Endothelial cell (in vitro differentiated cells): ENCODE measurements at regions not wholly inside any gene's neighbourhood (a gene's known extent, or its start where the extent isn't known, plus 50 kb on each side); places are given as distances from the start of the nearest gene placed in this dataset.

ENCODE experiments used
- DNase-seq: peaks from one replicate; pipeline ENCODE4 v3.0.0; 2021; ENCODE audit warnings: low spot score
- H3K27ac Mint-ChIP-seq: one replicate; pipeline ENCODE4 v1.8.0; 2021; ENCODE audit warnings: mixed read lengths, inconsistent platforms; ENCODE audit not compliant: unreplicated experiment
- H3K27me3 Mint-ChIP-seq: one replicate; pipeline ENCODE4 v1.8.0; 2021; ENCODE audit warnings: mild to moderate bottlenecking, moderate library complexity, mixed read lengths, inconsistent platforms; ENCODE audit not compliant: unreplicated experiment
- H3K36me3 Mint-ChIP-seq: one replicate; pipeline ENCODE4 v1.8.0; 2021; ENCODE audit warnings: mild to moderate bottlenecking, low read depth, mixed read lengths, inconsistent platforms; ENCODE audit not compliant: unreplicated experiment
- H3K4me1 Mint-ChIP-seq: one replicate; pipeline ENCODE4 v1.8.0; 2021; ENCODE audit warnings: mild to moderate bottlenecking, mixed read lengths, inconsistent platforms; ENCODE audit not compliant: unreplicated experiment
- H3K4me3 Mint-ChIP-seq: one replicate; pipeline ENCODE4 v1.8.0; 2021; ENCODE audit warnings: mild to moderate bottlenecking, mixed read lengths, inconsistent platforms; ENCODE audit not compliant: unreplicated experiment
- H3K9me3 Mint-ChIP-seq: one replicate; pipeline ENCODE4 v1.8.0; 2021; ENCODE audit warnings: mixed read lengths, inconsistent platforms; ENCODE audit not compliant: unreplicated experiment
- TF ChIP-seq, protein P1 (sequence below): fragments of 200-600 bp; sonication (generic); IDR thresholded peaks from one replicate; pipeline ENCODE4 v1.5.0; 2021; ENCODE audit warnings: antibody characterized with exemption; ENCODE audit not compliant: unreplicated experiment

DNA sequence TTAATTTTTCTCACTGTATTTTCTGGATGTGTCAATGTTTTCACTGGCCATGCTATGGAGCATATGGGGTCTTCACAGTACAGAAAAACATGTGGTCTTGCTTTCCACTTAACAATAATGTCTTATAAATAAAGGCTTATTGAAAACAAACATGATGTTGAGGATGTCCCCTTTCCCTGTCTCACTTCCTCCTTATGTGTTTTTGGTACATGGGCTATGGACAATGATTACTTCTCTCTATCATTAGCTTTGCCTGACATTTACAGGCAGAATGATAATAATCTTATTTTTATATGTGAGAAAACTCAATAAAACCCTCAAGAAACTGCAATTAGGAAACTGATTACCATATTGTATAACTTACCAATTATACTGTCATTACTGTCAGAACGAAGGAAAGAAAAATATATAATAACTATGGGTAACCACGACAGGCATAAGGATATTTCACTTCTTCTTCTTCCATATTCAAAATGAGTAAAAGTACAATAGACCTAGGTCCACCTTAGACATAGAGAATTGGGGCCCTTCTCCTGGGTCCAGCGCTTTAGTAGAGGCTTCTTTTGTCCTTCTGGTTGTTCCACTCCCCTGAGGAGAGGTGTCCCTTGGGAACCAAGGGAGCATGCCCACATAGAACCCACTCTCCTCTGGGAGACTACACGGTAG lies 375.0 kb downstream of the MAN2A1 start:
- no peak overlapping the region for H3K27ac Mint-ChIP-seq
- no peaks in the 10 kb centered on the region for H3K27me3 Mint-ChIP-seq
- DNase-seq, result no peak
- TF ChIP-seq, protein P1, sequence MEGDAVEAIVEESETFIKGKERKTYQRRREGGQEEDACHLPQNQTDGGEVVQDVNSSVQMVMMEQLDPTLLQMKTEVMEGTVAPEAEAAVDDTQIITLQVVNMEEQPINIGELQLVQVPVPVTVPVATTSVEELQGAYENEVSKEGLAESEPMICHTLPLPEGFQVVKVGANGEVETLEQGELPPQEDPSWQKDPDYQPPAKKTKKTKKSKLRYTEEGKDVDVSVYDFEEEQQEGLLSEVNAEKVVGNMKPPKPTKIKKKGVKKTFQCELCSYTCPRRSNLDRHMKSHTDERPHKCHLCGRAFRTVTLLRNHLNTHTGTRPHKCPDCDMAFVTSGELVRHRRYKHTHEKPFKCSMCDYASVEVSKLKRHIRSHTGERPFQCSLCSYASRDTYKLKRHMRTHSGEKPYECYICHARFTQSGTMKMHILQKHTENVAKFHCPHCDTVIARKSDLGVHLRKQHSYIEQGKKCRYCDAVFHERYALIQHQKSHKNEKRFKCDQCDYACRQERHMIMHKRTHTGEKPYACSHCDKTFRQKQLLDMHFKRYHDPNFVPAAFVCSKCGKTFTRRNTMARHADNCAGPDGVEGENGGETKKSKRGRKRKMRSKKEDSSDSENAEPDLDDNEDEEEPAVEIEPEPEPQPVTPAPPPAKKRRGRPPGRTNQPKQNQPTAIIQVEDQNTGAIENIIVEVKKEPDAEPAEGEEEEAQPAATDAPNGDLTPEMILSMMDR, result no peak
- no peaks in the 10 kb centered on the region for H3K4me1 Mint-ChIP-seq
- no peak overlapping the region for H3K4me3 Mint-ChIP-seq
- H3K36me3 Mint-ChIP-seq, result peaks cover under 1% of the 10 kb centered on the region
- H3K9me3 Mint-ChIP-seq, result no peaks in the 10 kb centered on the region

DNA sequence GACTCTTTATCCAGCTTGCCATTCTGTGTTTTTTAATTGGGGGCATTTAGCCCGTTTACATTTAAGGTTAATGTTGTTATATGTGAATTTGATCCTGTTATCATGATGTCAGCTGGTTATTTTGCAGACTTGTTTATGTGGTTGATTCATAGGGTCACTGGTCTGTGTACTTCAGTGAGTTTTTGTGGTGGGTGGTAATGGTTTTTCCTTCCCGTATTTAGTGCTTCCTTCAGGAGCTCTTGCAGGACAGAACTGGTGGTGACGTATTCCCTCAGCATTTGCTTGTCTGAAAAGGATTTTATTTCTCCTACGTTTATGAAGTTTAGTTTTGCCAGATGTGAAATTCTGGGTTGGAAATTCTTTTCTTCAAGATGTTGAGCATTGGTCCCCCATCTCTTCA lies 381.1 kb downstream of the MAN2A1 start:
- Mint-ChIP-seq H3K27ac (no peak overlapping the region), H3K4me3 (no peak overlapping the region), H3K4me1 (no peaks in the 10 kb centered on the region), H3K27me3 (no peaks in the 10 kb centered on the region), H3K9me3 (no peaks in the 10 kb centered on the region), H3K36me3 (peaks cover 4% of the 10 kb centered on the region)
- DNase-seq, result no peak
- TF ChIP-seq, protein P1, result no peak

DNA sequence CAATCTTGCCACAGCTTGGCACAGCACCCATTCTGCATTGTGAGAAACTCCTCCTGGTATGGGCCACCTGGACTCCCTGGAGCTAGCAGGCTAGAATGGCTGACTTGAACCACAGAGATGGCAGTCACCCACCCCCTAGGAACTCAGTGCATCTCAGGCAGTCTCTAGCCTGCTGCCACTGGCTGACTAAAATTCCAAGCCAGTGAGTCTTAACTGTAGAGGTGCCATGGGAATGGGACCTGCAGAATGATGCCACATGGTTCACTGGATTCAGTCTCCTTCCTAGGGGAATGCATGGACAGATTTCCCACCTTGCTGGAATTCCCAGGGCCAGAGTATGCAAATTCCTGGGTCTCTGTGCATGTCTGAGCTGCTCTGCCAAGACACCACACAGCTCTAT lies 382.9 kb downstream of the MAN2A1 start:
- peaks cover 4% of the 10 kb centered on the region for H3K36me3 Mint-ChIP-seq
- no peak overlapping the region for H3K27ac Mint-ChIP-seq
- H3K4me3 Mint-ChIP-seq, result no peak overlapping the region
- H3K4me1 Mint-ChIP-seq, result no peaks in the 10 kb centered on the region
- TF ChIP-seq, protein P1, result no peak
- no peaks in the 10 kb centered on the region for H3K9me3 Mint-ChIP-seq
- DNase-seq, result no peak
- H3K27me3 Mint-ChIP-seq, result no peaks in the 10 kb centered on the region

DNA sequence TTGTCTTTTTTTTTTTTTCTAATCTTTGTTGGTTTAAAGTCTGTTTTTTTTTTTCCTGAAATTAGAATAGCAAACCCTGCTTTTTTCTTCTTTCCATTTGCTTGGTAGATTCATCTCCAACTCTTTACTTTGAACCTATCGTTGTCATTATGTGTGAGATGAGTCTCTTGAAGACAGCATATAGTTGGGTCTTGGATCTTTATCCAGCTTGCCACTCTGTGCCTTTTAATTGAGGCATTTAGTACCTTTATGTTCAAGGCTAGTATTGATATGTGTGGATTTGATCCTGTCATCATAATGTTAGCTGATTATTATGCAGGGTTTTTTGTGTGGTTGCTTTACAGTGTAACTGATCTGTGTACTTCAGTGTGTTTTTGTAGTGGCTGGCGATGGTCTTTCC lies 383.8 kb downstream of the MAN2A1 start:
- H3K27ac Mint-ChIP-seq, result no peak overlapping the region
- H3K36me3 Mint-ChIP-seq, result peaks cover 4% of the 10 kb centered on the region
- no peak for DNase-seq
- no peaks in the 10 kb centered on the region for H3K4me1 Mint-ChIP-seq
- no peaks in the 10 kb centered on the region for H3K9me3 Mint-ChIP-seq
- no peak overlapping the region for H3K4me3 Mint-ChIP-seq
- H3K27me3 Mint-ChIP-seq, result no peaks in the 10 kb centered on the region
- TF ChIP-seq, protein P1, result no peak

DNA sequence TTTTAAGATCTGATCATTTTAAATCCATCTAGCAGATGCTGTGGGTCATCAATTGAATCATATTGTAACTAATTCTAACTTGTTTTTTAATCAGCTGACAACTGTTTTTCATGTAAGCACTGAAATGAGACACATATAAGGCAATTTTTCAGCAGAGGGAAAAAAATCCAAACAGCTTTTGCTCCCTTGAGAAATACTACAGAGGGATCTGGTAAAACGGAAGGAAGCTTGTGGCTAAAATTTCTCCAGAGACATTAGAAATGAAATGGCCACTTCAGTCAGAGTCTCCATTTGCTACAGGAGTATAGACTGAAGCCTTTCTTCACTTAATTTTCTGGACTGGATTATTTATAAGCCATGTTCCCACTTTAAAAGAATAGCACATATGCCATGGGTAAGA lies 385.9 kb downstream of the MAN2A1 start:
- Mint-ChIP-seq H3K36me3 (no peaks in the 10 kb centered on the region), H3K9me3 (no peaks in the 10 kb centered on the region), H3K27ac (no peak overlapping the region), H3K27me3 (no peaks in the 10 kb centered on the region), H3K4me1 (no peaks in the 10 kb centered on the region), H3K4me3 (no peak overlapping the region)
- DNase-seq, result no peak
- TF ChIP-seq, protein P1, result no peak
